GM12878 (cell line): ENCODE measurements at regions not wholly inside any gene's neighbourhood (a gene's known extent, or its start where the extent isn't known, plus 50 kb on each side); places are given as distances from the start of the nearest gene placed in this dataset.

Experiments used
- ATAC-seq: fragments of 200-7000 bp; cut with Tn5 transposase; 3 replicates; pipeline ENCODE4 v1.9.1; 2020; ENCODE audit warnings: mild to moderate bottlenecking, moderate library complexity
- BruUV-seq: library from RNA; stranded (reverse); fragments of 400-500 nt; replicated peaks from 2 replicates; lab custom pipeline; 2021; lab: Mats Ljungman, UMichigan
- CTCF ChIA-PET: fragments of 300-600 bp; sonication (Branson Sonifier 250); formaldehyde crosslinking; extraction: SDS; loops from one replicate; lab custom pipeline; 2021; ENCODE audit warnings: inconsistent platforms; lab: Yijun Ruan, JAX
- POLR2A ChIA-PET: fragments of 350-600 bp; formaldehyde crosslinking; extraction: SDS; loops from one replicate; lab custom pipeline; 2021; ENCODE audit warnings: inconsistent platforms; lab: Charles Lee
- RAD21 ChIA-PET: fragments of 300-600 bp; sonication (Branson Sonifier 250); formaldehyde crosslinking; loops from one replicate; lab custom pipeline; 2023; ENCODE audit warnings: antibody characterized with exemption; ENCODE audit not compliant: unreplicated experiment; lab: Charles Lee
- SMC1A ChIA-PET: fragments of 300-600 bp; sonication (Branson Sonifier 250); formaldehyde crosslinking; loops from one replicate; lab custom pipeline; 2023; ENCODE audit not compliant: unreplicated experiment, uncharacterized antibody; lab: Charles Lee
- DNase-seq: peaks from one replicate; pipeline ENCODE4 v3.0.0-alpha.2; 2011; ENCODE audit warnings: low read depth, low spot score
- FAIRE-seq: peaks from 3 replicates; lab custom pipeline; 2011; peaks lifted over from hg19 to GRCh38; lab: Jason Lieb, UNC
- H2AFZ ChIP-seq: 2 replicates; pipeline ENCODE4 v1.6.0; 2011; ENCODE audit warnings: low read depth, low read length, control low read depth; ENCODE audit not compliant: control insufficient read depth
- H3K27ac ChIP-seq: 2 replicates; pipeline ENCODE4 v1.5.1; 2011; ENCODE audit warnings: control low read depth; ENCODE audit not compliant: control insufficient read depth, insufficient read depth
- H3K27me3 ChIP-seq, 2 experiments: replicated peaks in 1 of 2; 2 replicates each; pipeline versions ENCODE4 v1.6.0 to v1.6.1; 2011; ENCODE audit warnings: low read length in 1 of 2; ENCODE audit not compliant: control insufficient read depth in 2 of 2, insufficient read depth in 2 of 2
- H3K36me3 ChIP-seq, 2 experiments: 2 replicates each; pipeline ENCODE4 v1.5.1; 2011; ENCODE audit warnings: low read length in 1 of 2; ENCODE audit not compliant: control insufficient read depth in 2 of 2, insufficient read depth in 2 of 2
- H3K4me1 ChIP-seq: 2 replicates; pipeline ENCODE4 v1.6.1; 2011; ENCODE audit warnings: mild to moderate bottlenecking, low read length, moderate library complexity, mixed read lengths; ENCODE audit not compliant: control insufficient read depth, insufficient read depth
- H3K4me2 ChIP-seq: 2 replicates; pipeline ENCODE4 v1.6.0; 2011; ENCODE audit warnings: control low read depth; ENCODE audit not compliant: control insufficient read depth, insufficient read depth
- H3K4me3 ChIP-seq: fragments of 200-600 bp; sonication (generic); 2 replicates; pipeline ENCODE4 v1.5.1; 2016
- H3K79me2 ChIP-seq: 2 replicates; pipeline ENCODE4 v1.6.0; 2011; ENCODE audit warnings: low read length; ENCODE audit not compliant: control insufficient read depth, insufficient read depth
- H3K9ac ChIP-seq: 2 replicates; pipeline ENCODE4 v1.8.0; 2011; ENCODE audit warnings: low read length, control low read depth, mixed read lengths; ENCODE audit not compliant: control insufficient read depth, insufficient read depth
- H3K9me3 ChIP-seq: replicated peaks from 3 replicates; pipeline ENCODE4 v1.5.1; 2011; ENCODE audit warnings: mild to moderate bottlenecking, low read length; ENCODE audit not compliant: control insufficient read depth, insufficient read depth
- H4K20me1 ChIP-seq: 2 replicates; pipeline ENCODE4 v1.6.0; 2011; ENCODE audit not compliant: control insufficient read depth, insufficient read depth
- ASH2L ChIP-seq: fragments of 300-600, 200-600 bp; sonication (generic); IDR thresholded peaks from 2 replicates; pipeline ENCODE4 v1.6.1; 2017; ENCODE audit warnings: low read depth, mild to moderate bottlenecking, borderline replicate concordance
- CBX3 ChIP-seq: fragments of 200-600 bp; sonication (generic); IDR thresholded peaks from 2 replicates; pipeline ENCODE4 v1.6.1; 2016; ENCODE audit warnings: low read depth, borderline replicate concordance
- CBX5 ChIP-seq: sonication (generic); IDR thresholded peaks from 2 replicates; pipeline ENCODE4 v1.6.1; 2016; ENCODE audit warnings: low read depth, moderate library complexity, mild to moderate bottlenecking, inconsistent platforms
- CHD4 ChIP-seq: fragments of 200-600 bp; sonication (generic); IDR thresholded peaks from 2 replicates; pipeline ENCODE4 v1.6.1; 2016; ENCODE audit warnings: mild to moderate bottlenecking
- E2F4 ChIP-seq: IDR thresholded peaks from 2 replicates; pipeline ENCODE4 v1.6.1; 2012; ENCODE audit warnings: low read depth, low read length, improper control_type of control experiment
- E4F1 ChIP-seq: fragments of 450-650 bp; IDR thresholded peaks from 2 replicates; pipeline ENCODE4 v1.6.1; 2018; ENCODE audit warnings: borderline replicate concordance, mild to moderate bottlenecking; ENCODE audit not compliant: partially characterized antibody
- FOS ChIP-seq: IDR thresholded peaks from 3 replicates; pipeline ENCODE4 v1.6.1; 2011; ENCODE audit warnings: borderline replicate concordance; ENCODE audit not compliant: insufficient read length; ENCODE audit errors: extremely low read depth
- IKZF1 ChIP-seq: fragments of 450-650 bp; conservative IDR thresholded peaks from 2 replicates; pipeline ENCODE4 v1.6.1; 2017; ENCODE audit warnings: antibody characterized with exemption, mild to moderate bottlenecking
- KDM1A ChIP-seq: fragments of 200-600 bp; sonication (generic); IDR thresholded peaks from 2 replicates; pipeline ENCODE4 v1.6.1; 2016; ENCODE audit warnings: borderline replicate concordance
- MAX ChIP-seq: IDR thresholded peaks from 2 replicates; pipeline ENCODE4 v1.6.1; 2012; ENCODE audit warnings: low read depth, low read length, improper control_type of control experiment
- MTA3 ChIP-seq: IDR thresholded peaks from 2 replicates; pipeline ENCODE4 v1.6.1; 2012; ENCODE audit warnings: low read length, inconsistent platforms, borderline replicate concordance
- RELB ChIP-seq: fragments of 450-650 bp; IDR thresholded peaks from 2 replicates; pipeline ENCODE4 v1.6.1; 2017; ENCODE audit warnings: low read depth, mild to moderate bottlenecking, moderate library complexity
- TBL1XR1 ChIP-seq: IDR thresholded peaks from 2 replicates; pipeline ENCODE4 v1.6.1; 2012; ENCODE audit warnings: low read depth, low read length, improper control_type of control experiment
- TCF3 ChIP-seq: IDR thresholded peaks from 2 replicates; pipeline ENCODE4 v1.6.1; 2012; ENCODE audit warnings: low read depth, mild to moderate bottlenecking, low read length, borderline replicate concordance; ENCODE audit not compliant: insufficient read depth
- YBX1 ChIP-seq: fragments of 450-650 bp; IDR thresholded peaks from 2 replicates; pipeline ENCODE4 v1.6.1; 2016; ENCODE audit warnings: antibody characterized with exemption
- ZBTB4 ChIP-seq: fragments of 450-650 bp; formaldehyde crosslinking; IDR thresholded peaks from 2 replicates; pipeline ENCODE4 v1.4.0; 2022; ENCODE audit warnings: mild to moderate bottlenecking, moderate library complexity
- WGBS: methylation state at CpG from one replicate; pipeline ENCODE4 v1.1.6; 2016; ENCODE audit warnings: low lambda C conversion rate; ENCODE audit not compliant: insufficient replicate concordance, insufficient coverage; ENCODE audit errors: missing lambda C conversion rate; 5-methylcytosine and 5-hydroxymethylcytosine counted together
- in situ Hi-C: fragments of 300-500 bp; cut with MboI; formaldehyde crosslinking; loops from 9 replicates; pipeline ENCODE4 v1.14.3; 2018; ENCODE audit warnings: mixed read lengths
- intact Hi-C: fragments of 100-400 bp; cut with micrococcal nuclease; formaldehyde crosslinking; loops from one replicate; pipeline ENCODE4 v1.14.2; 2022; ENCODE audit not compliant: unreplicated experiment

- H3K4me3 ChIP-seq = no peak overlapping the region
- no peaks in the 10 kb centered on the region for H3K36me3 ChIP-seq
- ChIA-PET RAD21 (no interaction called here), POLR2A (no interaction called here), CTCF (no interaction called here), SMC1A (no interaction called here)
- no peak for DNase-seq
- in situ Hi-C loops = no loop called here
- no peak for ATAC-seq
- no peaks in the 10 kb centered on the region for H4K20me1 ChIP-seq
- FAIRE-seq = no peak
- H2AFZ ChIP-seq = no peak overlapping the region
- H3K9me3 ChIP-seq = no peaks in the 10 kb centered on the region
- no peak overlapping the region for H3K27ac ChIP-seq
- H3K4me2 ChIP-seq = no peak overlapping the region
- intact Hi-C loops = no loop called here
- 22% methylated on average over 6 of the region's 6 CpGs for WGBS
- no peaks in the 10 kb centered on the region for H3K4me1 ChIP-seq
- no peaks in the 10 kb centered on the region for H3K27me3 ChIP-seq
- no peaks in the 10 kb centered on the region for H3K79me2 ChIP-seq
- H3K9ac ChIP-seq = no peak overlapping the region
- no TSS peak for BruUV-seq
- TF ChIP-seq CHD4 = no peak
- no peak for TF ChIP-seq E2F4
- no peak for TF ChIP-seq TBL1XR1
- TF ChIP-seq FOS = no peak
- TF ChIP-seq IKZF1 = no peak
- no peak for TF ChIP-seq MTA3
- TF ChIP-seq E4F1 = no peak
- TF ChIP-seq MAX = no peak
- TF ChIP-seq CBX5 = no peak
- no peak for TF ChIP-seq RELB
- TF ChIP-seq YBX1 = no peak
- TF ChIP-seq ZBTB4 = no peak
- TF ChIP-seq TCF3 = no peak
- TF ChIP-seq ASH2L = no peak
- TF ChIP-seq CBX3 = no peak
- no peak for TF ChIP-seq KDM1A
Observed at GRCh38 chr6:159601211-159601610, 91.8 kb downstream of the SOD2 start.
